ENCODE measurements at regions not wholly inside any gene's neighbourhood (a gene's known extent, or its start where the extent isn't known, plus 50 kb on each side); places are given as distances from the start of the nearest gene placed in this dataset.

DNA sequence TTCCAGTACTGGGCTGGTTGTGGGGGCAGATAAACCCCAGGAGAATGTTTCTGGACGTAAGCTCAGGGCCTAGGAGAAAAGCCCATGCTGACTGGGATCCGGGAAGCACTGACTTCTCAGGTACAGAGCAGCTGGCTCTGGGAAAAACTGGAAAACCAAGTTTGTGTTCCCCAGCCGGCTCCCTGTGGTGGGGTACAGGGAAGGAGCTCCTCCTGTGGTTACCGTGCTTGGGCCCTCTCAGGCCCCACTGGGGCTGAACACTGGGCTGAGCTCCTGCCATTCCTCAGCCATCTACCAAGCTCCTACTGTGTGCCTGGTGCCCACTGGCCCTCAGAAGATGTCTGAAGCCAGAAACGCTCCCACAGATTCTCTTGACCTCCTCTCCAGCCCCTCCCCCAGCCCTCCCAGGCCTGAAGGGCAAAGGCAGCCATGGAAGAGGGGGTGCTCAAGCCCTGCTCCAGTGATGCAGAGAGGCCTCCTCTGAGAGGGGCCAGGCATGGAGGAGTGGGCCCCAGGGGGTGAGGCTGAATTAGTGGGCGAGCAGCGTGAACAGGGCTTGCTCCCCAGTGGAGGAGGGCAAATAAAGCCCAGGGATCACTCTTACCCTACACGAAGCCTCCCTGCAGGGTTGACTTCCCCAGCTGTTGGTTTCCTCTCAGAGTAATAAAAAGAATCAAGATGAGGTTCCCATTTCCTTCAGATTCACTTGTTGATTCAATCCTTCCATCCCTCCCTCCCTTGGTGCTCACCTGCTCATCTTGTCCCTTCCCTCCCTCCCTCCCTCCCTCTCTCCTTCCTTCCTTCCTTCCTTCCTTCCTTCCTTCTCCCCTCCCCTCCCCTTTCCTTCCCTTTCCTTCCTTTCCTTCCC is 100.0 kb downstream of the VEGFA start:
- WGBS (ENCODE audit: low lambda C conversion rate, missing lambda C conversion rate): 84% methylated on average over 8 of the region's 8 CpGs
- no peak overlapping the region for H3K27ac ChIP-seq
- no peak overlapping the region for H3K4me2 ChIP-seq
- no peaks in the 10 kb centered on the region for H3K79me2 ChIP-seq
- peaks cover 18% of the 10 kb centered on the region for H3K4me1 ChIP-seq (ENCODE audit: insufficient read depth)
- H3K36me3 ChIP-seq (replicated peaks; ENCODE audit: insufficient read depth, low read depth): no peaks in the 10 kb centered on the region
- H3K9me3 ChIP-seq (ENCODE audit: low read depth): no peaks in the 10 kb centered on the region
- H3K27me3 ChIP-seq: no peaks in the 10 kb centered on the region
- no peak overlapping the region for H2AFZ ChIP-seq
- H4K20me1 ChIP-seq (ENCODE audit: insufficient read depth, poor library complexity, severe bottlenecking): no peaks in the 10 kb centered on the region
- TF ChIP-seq EZH2 (IDR thresholded peaks at IDR 0.05; ENCODE audit: borderline replicate concordance) (no peak), EZH2phosphoT487 (IDR thresholded peaks at IDR 0.05; ENCODE audit: low read depth, severe bottlenecking, unreplicated experiment) (no peak)
- TF ChIP-seq, protein P1, sequence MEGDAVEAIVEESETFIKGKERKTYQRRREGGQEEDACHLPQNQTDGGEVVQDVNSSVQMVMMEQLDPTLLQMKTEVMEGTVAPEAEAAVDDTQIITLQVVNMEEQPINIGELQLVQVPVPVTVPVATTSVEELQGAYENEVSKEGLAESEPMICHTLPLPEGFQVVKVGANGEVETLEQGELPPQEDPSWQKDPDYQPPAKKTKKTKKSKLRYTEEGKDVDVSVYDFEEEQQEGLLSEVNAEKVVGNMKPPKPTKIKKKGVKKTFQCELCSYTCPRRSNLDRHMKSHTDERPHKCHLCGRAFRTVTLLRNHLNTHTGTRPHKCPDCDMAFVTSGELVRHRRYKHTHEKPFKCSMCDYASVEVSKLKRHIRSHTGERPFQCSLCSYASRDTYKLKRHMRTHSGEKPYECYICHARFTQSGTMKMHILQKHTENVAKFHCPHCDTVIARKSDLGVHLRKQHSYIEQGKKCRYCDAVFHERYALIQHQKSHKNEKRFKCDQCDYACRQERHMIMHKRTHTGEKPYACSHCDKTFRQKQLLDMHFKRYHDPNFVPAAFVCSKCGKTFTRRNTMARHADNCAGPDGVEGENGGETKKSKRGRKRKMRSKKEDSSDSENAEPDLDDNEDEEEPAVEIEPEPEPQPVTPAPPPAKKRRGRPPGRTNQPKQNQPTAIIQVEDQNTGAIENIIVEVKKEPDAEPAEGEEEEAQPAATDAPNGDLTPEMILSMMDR (IDR thresholded peaks at IDR 0.05; ENCODE audit: poor library complexity): no peak
- DNase-seq (ENCODE audit: low spot score): no peak
- H3K4me3 ChIP-seq: no peak overlapping the region
- no peaks in the 10 kb centered on the region for H3K9me2 ChIP-seq (replicated peaks; ENCODE audit: insufficient read depth)

DNA sequence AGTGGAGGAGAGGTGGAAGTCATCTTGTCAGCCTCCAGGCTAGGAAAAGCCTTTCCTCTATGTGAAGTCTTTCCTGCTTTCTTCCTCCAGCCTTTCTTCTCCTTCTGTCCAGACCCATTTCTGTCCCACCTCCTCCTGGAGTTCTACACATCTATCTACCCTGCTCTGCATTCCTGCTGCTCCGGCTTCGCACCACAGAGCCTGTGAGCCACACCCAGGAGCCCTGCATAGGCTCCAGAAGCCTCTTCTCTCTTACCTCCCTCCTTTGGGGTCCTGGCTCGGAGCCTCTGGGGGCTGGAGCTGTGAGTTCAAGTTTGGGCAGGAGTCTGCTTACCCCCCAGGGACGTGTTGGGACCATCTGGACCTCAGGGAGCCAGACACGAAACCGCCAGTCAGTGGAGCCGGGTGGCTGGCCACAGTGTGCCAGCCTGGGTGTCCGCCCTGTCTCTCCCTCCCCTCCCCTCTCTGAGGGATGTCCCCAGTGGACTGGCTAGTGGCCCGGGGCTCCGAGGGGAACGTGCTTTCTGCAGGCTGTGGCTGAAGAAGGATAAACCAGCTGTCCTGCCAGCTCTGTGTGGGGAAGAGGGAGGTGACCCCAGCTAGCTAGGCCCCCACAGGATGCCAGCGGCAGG is 99.2 kb downstream of the VEGFA start:
- H2AFZ ChIP-seq: no peak overlapping the region

DNA sequence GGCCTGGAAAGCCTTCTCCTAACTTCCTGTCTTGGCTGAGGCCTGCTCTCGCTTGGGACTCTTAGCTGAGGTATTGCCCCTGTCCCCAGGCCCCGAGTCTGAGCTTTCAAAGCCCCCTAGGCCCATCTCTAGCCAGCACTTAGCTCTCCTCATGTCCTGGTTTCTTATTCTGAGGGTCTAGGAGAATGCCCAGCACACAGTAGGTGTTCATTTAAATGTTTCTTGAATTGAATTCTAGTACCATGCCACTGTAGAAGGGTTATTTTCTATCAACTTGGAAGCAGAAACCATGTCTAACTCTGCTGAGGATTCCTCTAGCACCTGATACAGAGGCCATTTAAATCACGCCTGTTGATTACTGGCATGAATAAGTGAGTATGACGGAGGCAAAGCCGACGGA is 98.5 kb downstream of the VEGFA start:
- no peaks in the 10 kb centered on the region for H3K9me3 ChIP-seq (ENCODE audit: low read depth)
- no peaks in the 10 kb centered on the region for H4K20me1 ChIP-seq (ENCODE audit: insufficient read depth, poor library complexity, severe bottlenecking)
- H3K27ac ChIP-seq: no peak overlapping the region
- H2AFZ ChIP-seq: no peak overlapping the region
- no peak for DNase-seq (ENCODE audit: low spot score)
- H3K27me3 ChIP-seq: no peaks in the 10 kb centered on the region
- no peak overlapping the region for H3K4me2 ChIP-seq
- 97% methylated on average over 6 of the region's 6 CpGs for WGBS (ENCODE audit: low lambda C conversion rate, missing lambda C conversion rate)
- no peaks in the 10 kb centered on the region for H3K9me2 ChIP-seq (replicated peaks; ENCODE audit: insufficient read depth)
- H3K4me1 ChIP-seq (ENCODE audit: insufficient read depth): peaks cover 11% of the 10 kb centered on the region
- H3K79me2 ChIP-seq: no peaks in the 10 kb centered on the region
- TF ChIP-seq, protein P1 (IDR thresholded peaks at IDR 0.05; ENCODE audit: poor library complexity): no peak
- TF ChIP-seq EZH2phosphoT487 (IDR thresholded peaks at IDR 0.05; ENCODE audit: low read depth, severe bottlenecking, unreplicated experiment) (no peak), EZH2 (IDR thresholded peaks at IDR 0.05; ENCODE audit: borderline replicate concordance) (no peak)
- H3K4me3 ChIP-seq: no peak overlapping the region
- H3K36me3 ChIP-seq (replicated peaks; ENCODE audit: insufficient read depth, low read depth): no peaks in the 10 kb centered on the region

More for the DNA sequence above, 99.2 kb downstream of the VEGFA start:
- H3K79me2 ChIP-seq: no peaks in the 10 kb centered on the region
- peaks cover 11% of the 10 kb centered on the region for H3K4me1 ChIP-seq (ENCODE audit: insufficient read depth)
- H3K27ac ChIP-seq: no peak overlapping the region
- H3K4me3 ChIP-seq: no peak overlapping the region
- TF ChIP-seq, protein P1 (IDR thresholded peaks at IDR 0.05; ENCODE audit: poor library complexity): no peak
- no peak for TF ChIP-seq EZH2phosphoT487 (IDR thresholded peaks at IDR 0.05; ENCODE audit: low read depth, severe bottlenecking, unreplicated experiment)
- no peak for TF ChIP-seq EZH2 (IDR thresholded peaks at IDR 0.05; ENCODE audit: borderline replicate concordance)
- H3K9me2 ChIP-seq (replicated peaks; ENCODE audit: insufficient read depth): no peaks in the 10 kb centered on the region
- no peaks in the 10 kb centered on the region for H3K9me3 ChIP-seq (ENCODE audit: low read depth)
- H3K36me3 ChIP-seq (replicated peaks; ENCODE audit: insufficient read depth, low read depth): no peaks in the 10 kb centered on the region
- 83% methylated on average over 12 of the region's 12 CpGs for WGBS (ENCODE audit: low lambda C conversion rate, missing lambda C conversion rate)
- no peak for DNase-seq (ENCODE audit: low spot score)
- H3K4me2 ChIP-seq: no peak overlapping the region
- H3K27me3 ChIP-seq: no peaks in the 10 kb centered on the region
- no peaks in the 10 kb centered on the region for H4K20me1 ChIP-seq (ENCODE audit: insufficient read depth, poor library complexity, severe bottlenecking)

Measured in hepatocyte (in vitro differentiated cells).